ENCODE measurements at regions not wholly inside any gene's neighbourhood (a gene's known extent, or its start where the extent isn't known, plus 50 kb on each side); places are given as distances from the start of the nearest gene placed in this dataset.

- WGBS, result 87% methylated on average over 3 of the region's 3 CpGs
- Histone ChIP-seq H3K9me3 (ENCODE audit: control insufficient read depth in 4 of 4, low read length in 3 of 4) (no peaks in the 10 kb centered on the region), H3K4me1 (ENCODE audit: control insufficient read depth in 4 of 4, insufficient read depth in 4 of 4, low read length in 3 of 4) (no peaks in the 10 kb centered on the region), H3K27me3 (ENCODE audit: control insufficient read depth in 4 of 4, insufficient read depth in 4 of 4, low read length in 3 of 4) (no peaks in the 10 kb centered on the region), H3K27ac (ENCODE audit: low read depth in 1 of 2, low read length in 2 of 2) (no peak overlapping the region), H3K9ac (ENCODE audit: low read depth in 1 of 2, low read length in 2 of 2) (no peak overlapping the region), H3K4me3 (ENCODE audit: low read depth in 1 of 3, low read length in 3 of 3) (no peak overlapping the region), H3K36me3 (ENCODE audit: control insufficient read depth in 4 of 4, insufficient read depth in 3 of 4, low read depth in 1 of 4, low read length in 3 of 4) (no peaks in the 10 kb centered on the region)
- no peak for DNase-seq (ENCODE audit: low spot score)
- TF ChIP-seq FOXA2 (IDR thresholded peaks at IDR 0.05) (no peak), REST (IDR thresholded peaks at IDR 0.05) (no peak), HNF4A (conservative IDR thresholded peaks at IDR 0.05) (no peak), FOXA1 (IDR thresholded peaks at IDR 0.05) (no peak), JUND (IDR thresholded peaks at IDR 0.05) (no peak), ATF3 (IDR thresholded peaks at IDR 0.05) (no peak), RXRA (IDR thresholded peaks at IDR 0.05) (no peak), TAF1 (conservative IDR thresholded peaks at IDR 0.05) (no peak), RAD21 (IDR thresholded peaks at IDR 0.05) (no peak), GABPA (IDR thresholded peaks at IDR 0.05 in 1 of 2, conservative IDR thresholded peaks at IDR 0.05 in 1 of 2) (no peak), EGR1 (IDR thresholded peaks at IDR 0.05; ENCODE audit: low read depth in 2 of 2) (no peak), HNF4G (IDR thresholded peaks at IDR 0.05) (no peak), NR2F2 (IDR thresholded peaks at IDR 0.05) (no peak), CTCF (IDR thresholded peaks at IDR 0.05; ENCODE audit: low read depth, low read length, missing input control) (no peak)
- TF ChIP-seq, protein P1, sequence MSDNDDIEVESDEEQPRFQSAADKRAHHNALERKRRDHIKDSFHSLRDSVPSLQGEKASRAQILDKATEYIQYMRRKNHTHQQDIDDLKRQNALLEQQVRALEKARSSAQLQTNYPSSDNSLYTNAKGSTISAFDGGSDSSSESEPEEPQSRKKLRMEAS (IDR thresholded peaks at IDR 0.05), result no peak
- TF ChIP-seq, protein P2, sequence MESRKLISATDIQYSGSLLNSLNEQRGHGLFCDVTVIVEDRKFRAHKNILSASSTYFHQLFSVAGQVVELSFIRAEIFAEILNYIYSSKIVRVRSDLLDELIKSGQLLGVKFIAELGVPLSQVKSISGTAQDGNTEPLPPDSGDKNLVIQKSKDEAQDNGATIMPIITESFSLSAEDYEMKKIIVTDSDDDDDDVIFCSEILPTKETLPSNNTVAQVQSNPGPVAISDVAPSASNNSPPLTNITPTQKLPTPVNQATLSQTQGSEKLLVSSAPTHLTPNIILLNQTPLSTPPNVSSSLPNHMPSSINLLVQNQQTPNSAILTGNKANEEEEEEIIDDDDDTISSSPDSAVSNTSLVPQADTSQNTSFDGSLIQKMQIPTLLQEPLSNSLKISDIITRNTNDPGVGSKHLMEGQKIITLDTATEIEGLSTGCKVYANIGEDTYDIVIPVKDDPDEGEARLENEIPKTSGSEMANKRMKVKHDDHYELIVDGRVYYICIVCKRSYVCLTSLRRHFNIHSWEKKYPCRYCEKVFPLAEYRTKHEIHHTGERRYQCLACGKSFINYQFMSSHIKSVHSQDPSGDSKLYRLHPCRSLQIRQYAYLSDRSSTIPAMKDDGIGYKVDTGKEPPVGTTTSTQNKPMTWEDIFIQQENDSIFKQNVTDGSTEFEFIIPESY (IDR thresholded peaks at IDR 0.05), result no peak
Observed at GRCh38 chr17:71405101-71405500, 715.7 kb upstream of the SOX9 start.

GRCh38 chr17:71407981-71408380, 712.8 kb upstream of the SOX9 start:
- DNase-seq (ENCODE audit: low spot score), result no peak
- TF ChIP-seq REST (IDR thresholded peaks at IDR 0.05) (no peak), RXRA (IDR thresholded peaks at IDR 0.05) (no peak), ATF3 (IDR thresholded peaks at IDR 0.05) (no peak)
- H3K4me3 ChIP-seq (ENCODE audit: low read depth in 1 of 3, low read length in 3 of 3), result no peak overlapping the region
- H3K9me3 ChIP-seq (ENCODE audit: control insufficient read depth in 4 of 4, low read length in 3 of 4), result no peaks in the 10 kb centered on the region
- H3K9ac ChIP-seq (ENCODE audit: low read depth in 1 of 2, low read length in 2 of 2), result no peak overlapping the region
- H3K4me1 ChIP-seq (ENCODE audit: control insufficient read depth in 4 of 4, insufficient read depth in 4 of 4, low read length in 3 of 4), result no peaks in the 10 kb centered on the region
- no peaks in the 10 kb centered on the region for H3K27me3 ChIP-seq (ENCODE audit: control insufficient read depth in 4 of 4, insufficient read depth in 4 of 4, low read length in 3 of 4)
- H3K27ac ChIP-seq (ENCODE audit: low read depth in 1 of 2, low read length in 2 of 2), result no peak overlapping the region
- WGBS, result 85% methylated on average over 9 of the region's 9 CpGs
- H3K36me3 ChIP-seq (ENCODE audit: control insufficient read depth in 4 of 4, insufficient read depth in 3 of 4, low read depth in 1 of 4, low read length in 3 of 4), result no peaks in the 10 kb centered on the region

Data from liver (tissue), 8 donors.